CMK (cell line): ENCODE measurements at regions not wholly inside any gene's neighbourhood (a gene's known extent, or its start where the extent isn't known, plus 50 kb on each side); places are given as distances from the start of the nearest gene placed in this dataset.
"Not testable (repeated sequence)": the region's sequence is repeated elsewhere in the genome, so short reads cannot be mapped to it uniquely, and the experiment has no call there.

Source experiments
- DNase-seq: peaks from one replicate; pipeline ENCODE4 v3.0.0-alpha.2; 2010; ENCODE audit warnings: low read depth

DNA sequence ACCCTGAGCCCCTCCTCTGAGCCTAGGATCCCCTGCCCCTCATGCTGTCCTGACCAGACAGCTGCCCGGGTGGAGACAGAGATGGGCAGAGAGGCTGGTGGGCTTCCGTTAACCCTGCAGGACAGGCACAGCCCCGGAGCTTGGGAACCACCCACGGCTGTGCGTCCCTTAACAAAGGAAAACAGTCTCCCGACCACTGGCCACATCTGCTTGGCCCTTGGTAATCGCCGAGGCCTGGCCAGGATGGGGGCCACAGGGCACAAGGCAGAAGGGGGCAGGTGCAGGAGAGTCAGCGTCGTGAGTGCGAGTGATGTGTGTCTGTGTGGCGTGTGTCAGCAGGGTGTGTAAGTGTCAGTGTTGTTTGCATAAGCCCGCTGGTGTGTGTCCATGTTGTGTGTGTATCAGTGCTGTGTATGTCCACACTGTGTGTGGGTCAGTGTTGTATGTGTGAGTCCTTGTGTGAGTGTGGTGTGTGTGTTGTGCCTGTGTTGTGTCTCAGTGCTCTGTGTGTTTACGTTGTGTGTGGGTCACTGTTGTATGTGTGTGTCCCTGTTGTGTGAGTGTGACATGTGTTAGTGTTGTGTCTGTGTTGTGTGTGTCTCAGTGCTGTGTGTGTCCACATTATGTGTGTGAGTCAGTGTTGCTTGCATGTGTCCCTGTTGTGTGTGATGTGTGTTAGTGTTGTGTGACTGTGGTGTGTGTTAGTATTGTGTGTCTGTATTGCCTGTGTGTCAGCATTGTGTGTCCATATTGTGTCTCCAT is 369.5 kb downstream of the BRD1 start:
- no peak for DNase-seq

DNA sequence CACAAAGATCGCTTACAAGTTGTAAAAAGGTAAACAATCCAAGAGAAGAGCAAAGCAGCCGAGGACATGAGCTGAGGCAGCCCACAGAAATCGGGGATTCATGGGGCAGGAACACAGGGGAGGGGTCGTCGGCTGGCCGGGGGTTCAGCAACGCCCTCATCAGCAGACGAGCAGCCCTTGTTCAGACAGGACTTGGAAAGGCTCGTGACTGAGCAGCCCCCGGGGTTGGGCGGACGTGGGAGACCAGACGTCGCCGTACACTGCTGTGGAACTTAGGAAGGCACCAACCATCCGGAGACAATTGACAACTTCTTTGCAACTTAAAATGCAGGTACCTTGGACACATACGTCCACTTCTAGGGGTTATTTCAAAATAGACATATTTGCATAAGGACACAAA is 370.5 kb downstream of the BRD1 start:
- no peak for DNase-seq

DNA sequence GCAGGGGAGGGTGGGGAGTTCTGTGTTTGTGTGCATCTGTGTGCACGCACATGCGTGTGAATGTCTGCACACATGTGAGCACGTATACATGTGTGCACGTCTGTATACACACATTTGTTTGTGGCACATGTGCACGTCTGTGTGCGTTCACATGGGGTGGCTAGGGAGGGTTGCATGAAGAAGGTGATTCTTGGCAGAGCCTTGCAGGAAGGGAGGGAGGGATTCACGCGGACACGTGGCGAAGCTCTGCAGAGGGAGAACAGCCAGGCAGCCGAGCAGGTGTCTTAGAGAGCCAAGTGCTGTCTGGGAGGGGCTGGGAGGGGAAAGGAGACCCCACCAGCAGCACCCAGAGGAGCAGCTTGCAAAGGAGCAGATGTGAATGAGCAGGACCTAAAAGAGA is 372.1 kb downstream of the BRD1 start:
- DNase-seq, result no peak

DNA sequence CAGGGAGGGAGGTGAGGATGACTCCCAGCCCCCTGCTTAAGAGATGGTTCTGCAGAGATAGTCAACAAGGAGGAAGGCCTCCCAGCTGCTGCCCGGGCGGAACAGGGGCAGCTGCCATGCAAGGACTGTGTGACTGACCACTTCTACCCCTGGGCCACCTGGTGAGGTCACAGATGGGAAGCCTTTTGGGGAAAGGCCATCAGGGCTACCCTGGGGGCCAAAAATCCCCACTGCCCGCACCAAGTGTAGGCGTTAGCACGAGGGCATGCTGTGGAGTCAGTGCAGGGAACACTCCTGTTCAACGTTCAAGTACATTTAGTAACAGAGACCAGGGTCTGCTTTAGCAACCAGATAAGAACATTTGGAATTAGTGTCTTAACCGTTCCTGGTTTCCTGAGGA is 372.9 kb downstream of the BRD1 start:
- no peak for DNase-seq

DNA sequence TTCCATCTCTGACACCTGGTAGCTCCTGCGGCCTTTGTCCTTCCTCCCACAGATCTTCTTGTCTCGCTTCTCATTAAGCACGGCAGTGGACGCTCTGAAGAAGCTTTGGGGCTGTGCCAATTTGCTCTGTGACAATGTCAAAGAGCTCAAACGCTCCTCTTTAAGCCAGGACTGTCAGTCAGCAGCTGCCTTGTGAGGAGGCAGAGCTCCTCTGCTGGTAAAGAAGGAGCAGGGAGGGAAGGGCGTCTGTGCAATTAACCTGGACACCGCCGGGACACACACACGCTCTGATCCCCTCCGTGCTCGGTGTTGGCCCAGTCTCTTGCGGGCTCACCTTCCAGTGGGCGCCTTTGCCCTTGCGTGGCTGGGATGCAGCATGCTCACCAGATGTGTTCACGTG is 373.9 kb downstream of the BRD1 start:
- no peak for DNase-seq

DNA sequence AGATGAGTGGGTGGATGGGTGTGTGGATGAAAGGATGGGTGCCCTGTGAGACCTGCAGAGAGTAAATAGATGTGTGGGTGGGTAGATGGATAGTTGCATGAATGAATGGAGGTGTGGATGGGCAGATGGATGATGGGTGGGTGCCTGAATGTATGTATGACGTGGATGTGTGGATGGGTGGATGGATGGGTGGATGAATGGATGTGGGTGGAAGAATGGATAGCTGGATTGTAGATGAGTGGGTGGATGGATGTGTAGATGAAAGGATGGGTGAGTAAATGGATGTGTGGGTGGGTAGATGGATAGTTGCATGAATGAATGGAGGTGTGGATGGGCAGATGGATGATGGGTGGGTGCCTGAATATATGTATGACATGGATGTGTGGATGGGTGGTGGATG is 374.7 kb downstream of the BRD1 start:
- DNase-seq, result not testable (repeated sequence)

DNA sequence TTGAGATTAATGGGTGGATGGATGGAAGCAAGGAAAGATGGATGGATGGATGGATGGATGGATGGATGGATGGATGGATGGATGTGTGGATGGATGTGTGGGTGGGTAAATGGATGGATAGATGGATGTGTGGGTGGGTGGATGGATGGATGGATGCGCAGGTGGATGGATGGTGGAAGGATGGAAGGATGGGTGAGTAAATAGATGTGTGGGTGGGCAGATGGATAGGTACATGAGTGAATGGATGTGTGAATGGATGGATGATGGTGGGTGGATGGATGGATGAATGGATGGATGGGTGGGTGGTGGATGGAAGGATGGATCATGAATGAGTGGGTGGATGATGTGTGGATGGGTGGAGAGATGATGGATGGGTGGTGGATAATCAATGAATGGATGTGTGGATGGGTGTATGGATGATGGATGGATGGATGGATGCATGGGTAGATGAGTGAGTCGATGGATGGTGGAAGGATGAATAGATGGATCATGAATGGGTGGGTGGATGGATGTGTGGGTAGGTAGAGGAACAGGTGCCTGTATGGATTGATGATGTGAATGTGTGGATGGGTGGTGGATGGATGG is 375.2 kb downstream of the BRD1 start:
- DNase-seq, result no peak

DNA sequence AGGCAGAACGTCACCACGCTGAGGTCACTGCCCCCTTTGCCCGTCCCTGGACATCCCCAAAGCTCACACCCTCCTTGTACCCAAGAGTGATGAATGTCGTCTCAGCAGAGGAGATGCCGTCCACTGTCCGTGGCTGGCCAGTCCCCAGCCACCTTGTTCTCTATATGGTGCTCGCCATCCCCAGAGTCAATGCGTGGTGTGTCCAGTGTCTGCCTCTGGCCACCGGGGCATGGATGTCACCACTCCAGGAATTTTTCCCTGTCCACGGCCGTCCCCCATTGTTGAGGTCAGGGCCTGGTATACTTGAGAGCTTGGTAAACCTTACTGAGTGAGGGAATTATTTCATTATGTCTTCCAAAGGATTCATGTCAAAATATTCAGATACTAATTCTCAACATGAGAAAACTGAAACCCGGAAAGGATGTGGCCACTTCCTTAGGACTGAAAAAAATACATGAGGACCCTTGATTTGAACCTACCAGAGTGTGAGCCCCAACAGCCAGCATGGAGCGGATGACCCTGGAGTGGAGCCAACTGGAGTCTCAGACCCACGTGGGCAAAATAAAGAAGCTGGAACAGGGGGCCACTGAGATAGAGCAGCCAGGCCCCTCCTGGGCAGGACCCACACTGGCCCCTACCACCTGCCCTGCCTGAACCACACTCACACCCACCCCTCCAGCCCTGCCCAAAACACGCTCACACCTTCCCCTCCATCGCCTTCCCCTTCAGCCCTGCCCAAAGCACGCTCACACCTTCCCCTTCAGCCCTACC is 376.4 kb downstream of the BRD1 start:
- no peak for DNase-seq

DNA sequence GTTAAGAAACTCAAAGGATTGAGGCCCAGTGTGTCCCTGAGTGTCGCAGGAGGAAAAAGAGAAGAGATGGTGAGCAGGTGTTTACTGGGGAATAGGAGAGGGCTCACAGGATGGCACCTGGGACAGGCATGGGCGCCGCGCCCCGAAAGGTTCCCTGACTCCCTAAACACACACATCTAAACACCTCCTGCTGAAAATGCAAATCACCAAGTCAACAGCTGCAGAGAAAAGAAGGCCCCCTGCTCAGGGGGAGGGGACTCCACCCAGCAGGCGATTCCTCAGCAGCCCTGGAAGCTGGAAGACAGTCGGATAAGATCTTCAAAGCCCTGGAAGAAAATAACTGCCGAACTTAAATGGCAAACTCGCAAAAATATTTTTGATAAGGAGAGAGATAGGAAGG is 377.2 kb downstream of the BRD1 start:
- no peak for DNase-seq

DNA sequence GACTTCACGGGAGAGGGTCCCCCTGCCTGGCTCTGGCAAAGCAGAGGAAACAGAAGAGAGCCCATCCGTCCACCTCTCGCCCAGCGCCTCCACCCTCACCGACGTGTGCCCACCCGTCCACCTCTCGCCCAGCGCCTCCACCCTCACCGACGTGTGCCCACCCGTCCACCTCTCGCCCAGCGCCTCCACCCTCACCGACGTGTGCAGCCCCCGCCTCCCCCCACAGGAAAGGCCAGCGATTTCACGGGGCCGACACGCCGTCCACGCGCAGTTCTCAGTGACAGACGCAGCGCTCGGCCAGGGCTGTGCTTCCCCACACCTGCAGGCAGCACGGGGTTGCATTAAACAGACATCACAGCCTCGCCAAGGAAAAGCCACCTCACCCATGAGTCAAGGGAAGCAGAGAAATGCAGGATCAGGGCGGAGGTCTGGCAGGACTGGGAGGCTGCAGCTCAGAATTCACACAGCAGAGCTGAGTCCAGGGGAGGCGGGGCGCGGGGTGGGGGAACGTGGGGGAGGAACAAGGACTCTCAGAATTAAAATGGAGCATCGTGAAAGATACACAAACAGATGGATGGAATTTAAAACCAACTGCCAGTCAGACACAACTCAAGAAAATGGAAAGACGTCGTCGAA is 377.7 kb downstream of the BRD1 start:
- DNase-seq, result no peak

DNA sequence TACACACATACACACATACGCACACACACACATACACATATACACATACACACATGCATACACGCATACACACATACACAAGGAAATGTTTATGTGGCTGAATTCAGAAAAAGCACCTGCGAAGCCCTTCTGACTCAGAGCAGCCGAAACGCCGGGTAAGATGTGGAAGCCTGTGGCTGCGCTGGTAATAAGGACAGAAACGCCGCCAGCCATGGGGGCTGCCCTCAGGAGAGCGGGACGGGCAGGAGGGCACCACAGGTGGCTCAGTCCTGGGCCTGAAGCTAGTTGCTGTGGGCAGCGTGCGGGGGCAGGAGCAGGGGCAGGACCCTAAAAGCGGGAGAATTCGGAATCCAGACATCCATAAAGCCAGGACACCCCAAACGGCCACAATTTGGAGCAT is 378.3 kb downstream of the BRD1 start:
- DNase-seq, result no peak

DNA sequence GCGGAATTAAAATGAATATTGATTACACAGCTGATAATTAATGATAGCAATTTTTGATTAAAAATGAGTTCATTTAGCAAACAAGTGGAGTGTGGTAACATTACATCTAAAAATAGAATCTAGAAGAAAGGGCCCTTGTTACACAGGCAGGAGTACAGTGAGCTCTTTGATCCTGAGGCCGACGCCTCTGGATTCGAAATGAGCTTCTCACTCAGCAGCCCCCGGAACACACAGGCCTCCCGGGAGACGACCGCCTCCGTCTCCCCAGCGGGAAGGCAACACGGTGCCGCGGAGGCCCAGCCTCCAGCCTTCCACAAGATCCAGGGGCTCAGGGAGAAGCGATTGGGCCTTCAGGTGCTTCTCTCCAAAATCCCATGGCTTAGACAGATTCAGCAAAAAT is 379.1 kb downstream of the BRD1 start:
- no peak for DNase-seq

DNA sequence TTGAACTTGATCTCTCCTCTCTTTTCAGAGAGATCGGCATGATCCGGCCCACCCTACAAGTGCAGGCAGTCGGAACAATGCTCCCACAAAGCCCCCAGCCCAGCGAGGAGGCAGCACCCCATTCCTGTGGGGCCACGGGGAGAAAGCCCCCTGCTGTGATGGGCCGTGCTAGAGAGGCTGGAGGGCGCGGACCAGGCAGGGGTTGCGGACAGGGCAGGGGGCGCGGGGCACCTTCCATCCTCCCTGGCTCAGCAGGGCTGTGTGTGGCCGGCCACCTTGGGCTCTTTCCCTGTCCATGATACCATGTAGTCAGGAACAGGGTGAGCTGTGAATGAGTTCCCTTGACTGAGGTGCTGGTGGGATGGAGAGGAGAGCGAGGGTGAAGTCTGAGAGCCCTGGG is 379.8 kb downstream of the BRD1 start:
- no peak for DNase-seq

DNA sequence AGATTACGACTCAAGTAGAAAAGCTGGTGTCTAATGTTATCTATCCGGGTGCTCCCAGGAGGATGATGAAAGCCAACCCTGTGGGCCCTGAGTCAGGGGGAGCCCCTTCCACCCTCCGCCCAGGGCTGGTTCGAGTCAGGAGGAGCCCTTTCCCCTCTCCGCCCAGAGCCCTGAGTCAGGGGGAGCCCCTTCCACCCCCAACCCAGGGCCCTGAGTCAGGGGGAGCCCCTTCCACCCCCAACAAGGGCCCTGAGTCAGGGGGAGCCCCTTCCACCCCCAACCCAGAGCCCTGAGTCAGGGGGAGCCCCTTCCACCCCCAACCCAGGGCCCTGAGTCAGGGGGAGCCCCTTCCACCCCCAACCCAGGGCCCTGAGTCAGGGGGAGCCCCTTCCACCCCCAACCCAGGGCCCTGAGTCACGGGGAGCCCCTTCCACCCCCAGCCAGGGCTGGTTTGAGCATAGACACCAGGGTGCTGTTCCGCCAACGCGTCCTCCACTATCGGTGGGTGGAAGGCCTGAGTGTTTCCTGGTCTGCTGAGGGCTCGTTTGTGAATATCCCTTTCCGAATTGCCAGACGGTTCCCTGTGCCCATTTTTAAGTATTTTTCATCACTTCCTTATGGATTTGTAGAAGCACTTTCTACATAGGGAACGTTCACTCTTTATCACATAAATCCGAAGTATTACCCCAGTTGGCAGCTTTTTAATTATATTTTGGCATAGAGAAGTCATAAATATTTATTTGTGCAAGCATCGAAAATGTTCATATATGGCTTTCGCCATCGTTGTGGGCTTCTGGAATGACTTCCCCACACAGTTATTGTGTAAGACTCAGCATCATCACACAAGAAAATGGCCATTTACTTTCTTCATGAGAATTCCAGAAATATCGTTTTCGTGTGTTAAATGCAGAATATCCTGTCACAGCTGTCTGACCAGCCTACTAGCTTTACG is 380.6 kb downstream of the BRD1 start:
- DNase-seq, result no peak

DNA sequence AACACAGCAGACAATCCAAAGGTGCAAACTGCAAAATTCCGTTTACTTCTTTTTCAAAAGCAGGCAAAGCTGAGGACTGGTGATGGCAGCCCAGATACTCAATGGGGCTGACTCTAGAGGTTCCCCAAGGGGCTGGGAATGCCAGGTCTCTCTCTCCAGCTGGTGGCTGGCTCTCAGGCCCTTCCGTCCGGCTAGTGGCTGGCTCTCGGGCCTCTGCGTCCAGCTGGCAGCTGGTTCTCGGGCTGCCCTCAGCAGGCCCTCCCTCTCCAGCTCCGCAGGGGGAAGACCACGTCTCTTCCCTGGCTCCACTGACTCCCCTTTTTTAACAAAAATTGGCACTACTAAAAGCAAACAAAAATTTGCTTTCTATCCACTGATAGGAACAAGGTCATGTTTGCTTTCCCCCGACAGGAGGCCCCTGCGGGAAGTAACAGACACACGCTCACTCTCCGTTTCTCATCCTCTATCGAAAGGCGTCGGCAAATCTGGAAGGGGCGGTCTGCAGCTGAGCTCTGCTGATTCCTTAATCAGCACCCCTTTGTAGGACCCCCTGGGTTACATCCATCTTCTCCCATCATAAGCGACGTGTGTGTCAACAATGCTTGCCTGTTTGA is 381.4 kb downstream of the BRD1 start:
- DNase-seq, result no peak

DNA sequence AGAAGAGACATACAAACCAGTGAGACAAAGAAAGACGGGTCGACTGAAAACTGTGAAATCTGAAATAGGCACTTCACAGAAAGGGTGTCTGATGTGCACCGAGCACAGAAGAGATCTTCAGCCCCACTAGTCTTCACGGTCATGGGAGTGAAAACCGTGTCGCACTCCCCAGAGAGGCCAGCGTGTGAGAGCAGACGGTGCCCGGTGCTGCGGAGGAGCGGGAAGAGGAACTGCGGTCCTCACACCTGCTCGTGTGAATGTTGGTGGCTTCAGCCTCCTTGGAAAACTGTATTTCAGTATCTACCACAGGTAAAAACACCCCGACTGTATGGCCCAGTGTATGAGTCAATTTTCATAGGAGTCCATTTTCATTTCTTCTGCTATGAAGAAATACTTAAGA is 382.9 kb downstream of the BRD1 start:
- no peak for DNase-seq

DNA sequence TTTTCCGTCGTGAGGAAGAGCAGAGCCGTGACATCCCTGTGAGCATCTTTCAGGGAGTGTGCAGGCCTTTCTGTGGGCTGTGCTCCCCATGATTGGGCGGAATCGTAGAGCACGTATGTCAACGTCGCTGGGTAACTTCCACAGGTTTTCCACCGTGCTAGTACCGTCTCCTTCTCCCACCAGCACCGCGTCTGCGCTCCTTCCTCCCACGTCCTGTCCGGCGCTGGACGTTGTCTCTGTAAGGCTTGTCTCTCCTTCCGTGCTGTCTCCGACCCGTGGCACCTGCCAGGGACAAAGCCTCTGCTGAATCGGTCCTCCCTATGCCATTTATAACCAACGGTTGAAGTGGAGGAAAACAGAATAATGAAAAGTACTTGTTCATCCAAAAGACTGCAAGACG is 386.7 kb downstream of the BRD1 start:
- DNase-seq, result no peak

DNA sequence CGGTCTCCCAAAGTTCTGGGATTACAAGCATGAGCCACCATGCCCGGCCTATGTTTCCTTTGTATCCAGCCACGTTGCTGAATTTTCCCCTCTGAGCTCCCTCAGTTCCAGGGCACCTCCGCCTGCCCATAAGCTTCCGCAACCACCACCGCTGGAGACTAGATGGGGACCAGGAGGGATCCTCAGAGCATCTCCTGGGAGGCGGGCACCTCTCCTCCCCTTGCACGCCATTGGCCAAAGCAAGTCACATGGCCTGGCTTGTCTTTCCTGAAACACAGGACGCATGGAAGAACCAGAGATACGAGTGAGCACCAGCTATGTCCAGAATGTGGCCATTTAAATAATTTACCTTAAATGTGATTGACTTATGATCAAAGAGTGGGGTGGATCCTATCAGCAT is 388.3 kb downstream of the BRD1 start:
- no peak for DNase-seq

DNA sequence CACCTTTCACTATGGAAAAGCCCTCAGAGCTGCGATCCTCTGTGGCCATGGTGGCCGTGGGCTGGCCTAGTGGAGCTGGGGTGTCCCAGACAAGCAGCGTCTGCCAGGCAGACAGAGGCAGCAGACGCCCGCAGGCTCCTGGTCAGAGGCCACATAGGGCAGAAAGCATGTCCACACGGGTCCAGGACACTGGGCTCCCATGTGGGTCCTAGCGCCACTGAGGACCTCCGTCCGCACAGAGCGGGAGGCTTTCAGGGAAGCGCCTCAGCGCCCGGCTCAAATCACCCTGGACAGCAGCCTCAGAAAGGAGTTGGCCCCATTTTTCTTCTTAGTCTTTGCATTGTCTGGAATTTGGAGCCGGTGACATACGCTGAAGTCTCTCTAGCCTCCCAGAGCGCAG is 389.7 kb downstream of the BRD1 start:
- no peak for DNase-seq

DNA sequence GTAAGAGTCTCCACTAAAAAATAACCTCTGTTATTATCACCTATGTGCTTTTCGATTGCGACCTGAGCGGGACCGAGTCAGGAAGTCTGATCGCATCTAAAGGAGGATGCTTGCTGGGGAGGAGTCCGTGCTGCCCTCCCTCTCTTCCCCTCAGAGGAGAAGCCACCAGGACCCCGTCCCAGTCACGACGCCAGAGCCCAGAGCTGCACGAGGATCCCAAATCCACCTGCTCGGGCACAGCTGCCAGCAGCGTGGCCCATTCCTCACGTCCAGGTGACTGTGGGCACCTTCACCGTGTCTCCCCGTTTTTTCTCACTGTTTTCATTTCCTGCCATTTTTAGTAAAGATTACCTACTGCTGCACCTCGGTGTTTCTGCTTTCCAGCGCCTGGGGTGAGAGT is 390.3 kb downstream of the BRD1 start:
- DNase-seq, result no peak

DNA sequence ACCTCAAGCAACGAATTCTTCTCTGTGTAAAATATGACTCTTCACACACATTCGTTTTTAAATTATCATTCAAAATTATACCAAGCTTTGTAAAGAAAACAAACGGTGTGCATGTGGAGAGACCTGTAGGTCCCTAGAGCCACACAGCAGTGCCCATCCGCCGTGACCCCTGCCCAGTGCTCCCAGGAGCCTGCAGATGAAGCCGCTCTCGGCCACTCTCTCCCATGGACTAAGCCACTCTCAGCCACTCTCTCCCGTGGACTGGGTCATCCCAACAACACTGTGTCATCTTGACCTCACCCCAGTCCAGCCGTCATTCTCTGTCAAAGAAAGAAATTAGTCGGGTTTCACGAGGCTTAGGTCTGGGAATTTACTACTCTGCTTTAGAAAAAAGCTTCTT is 391.6 kb downstream of the BRD1 start:
- DNase-seq, result no peak
